ENCODE measurements at regions not wholly inside any gene's neighbourhood (a gene's known extent, or its start where the extent isn't known, plus 50 kb on each side); places are given as distances from the start of the nearest gene placed in this dataset.
"Not testable (repeated sequence)": the region's sequence is repeated elsewhere in the genome, so short reads cannot be mapped to it uniquely, and the experiment has no call there.

- no peak for DNase-seq (ENCODE audit: low read depth in 2 of 2)
Measured at GRCh38 chr5:72588640-72589039, 81.4 kb upstream of the ZNF366 start.

GRCh38 chr5:72587661-72588308 lies 80.6 kb upstream of the ZNF366 start:
- DNase-seq (ENCODE audit: low read depth in 2 of 2): no peak

DNA sequence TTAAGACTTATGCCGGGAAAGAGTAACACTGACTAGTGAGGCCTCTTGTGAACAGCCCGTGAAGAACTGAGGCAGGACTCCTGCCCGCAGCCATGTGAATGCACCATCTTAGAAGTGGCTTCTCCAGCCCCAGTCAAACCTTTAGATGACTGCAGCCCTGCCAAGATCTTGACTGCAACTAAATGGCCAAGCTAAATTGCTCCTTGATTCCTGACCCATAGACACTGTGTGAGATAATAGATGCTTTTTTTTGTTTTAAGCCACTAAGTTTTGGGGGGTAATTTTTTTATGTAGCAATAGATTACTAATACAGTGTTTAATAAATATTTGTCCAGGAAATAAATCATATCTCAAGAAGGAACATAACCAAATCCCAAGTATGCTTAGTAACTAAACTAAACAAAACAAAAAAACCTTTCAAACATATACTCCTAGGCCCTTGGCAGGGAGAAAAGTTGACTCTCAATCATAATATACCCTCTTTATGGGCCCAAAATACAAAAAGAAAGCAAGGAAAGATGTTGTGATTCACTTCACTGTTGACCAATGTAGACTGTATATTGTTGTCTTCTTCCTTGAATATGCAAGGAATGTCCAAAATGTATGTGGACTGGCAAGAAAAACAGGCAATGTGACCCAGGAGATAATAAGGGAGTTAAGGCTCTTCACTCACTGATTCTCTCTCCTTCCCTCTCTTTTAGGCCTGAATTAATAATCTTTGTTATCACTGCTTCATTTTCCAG lies 79.7 kb upstream of the ZNF366 start:
- no peak for DNase-seq (ENCODE audit: low read depth in 2 of 2)

DNA sequence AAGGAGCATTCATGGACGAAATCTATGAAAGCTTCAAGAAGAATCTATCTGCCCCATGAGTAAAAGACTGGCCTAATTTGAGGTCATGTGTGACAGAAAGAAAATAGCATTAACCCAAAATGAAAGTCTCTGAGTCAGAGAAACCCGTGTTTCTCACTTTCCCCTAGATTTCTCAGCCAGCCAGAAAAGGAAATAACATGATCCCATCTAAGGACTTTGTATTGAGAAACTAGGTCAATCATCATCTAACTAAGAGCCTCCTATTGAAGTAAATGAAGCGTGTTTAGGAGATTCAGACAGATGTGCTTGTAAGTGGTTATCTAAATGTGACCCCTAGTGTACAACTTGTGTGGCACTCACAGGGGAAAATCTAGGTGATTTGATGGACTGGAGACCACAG lies 77.3 kb upstream of the ZNF366 start:
- DNase-seq (ENCODE audit: low read depth in 2 of 2): no peak

DNA sequence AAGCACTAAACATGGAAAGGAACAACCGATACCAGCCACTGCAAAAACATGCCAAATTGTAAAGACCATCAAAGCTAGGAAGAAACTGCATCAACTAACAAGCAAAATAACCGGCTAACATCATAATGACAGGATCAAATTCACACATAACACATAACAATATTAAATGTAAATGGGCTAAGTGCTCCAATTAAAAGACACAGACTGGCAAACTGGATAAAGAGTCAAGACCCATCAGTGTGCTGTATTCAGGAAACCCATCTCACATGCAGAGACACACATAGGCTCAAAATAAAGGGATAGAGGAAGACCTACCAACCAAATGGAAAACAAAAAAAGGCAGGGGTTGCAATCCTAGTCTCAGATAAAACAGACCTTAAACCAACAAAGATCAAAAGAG lies 72.1 kb upstream of the ZNF366 start:
- DNase-seq (ENCODE audit: low read depth in 2 of 2): not testable (repeated sequence)

DNA sequence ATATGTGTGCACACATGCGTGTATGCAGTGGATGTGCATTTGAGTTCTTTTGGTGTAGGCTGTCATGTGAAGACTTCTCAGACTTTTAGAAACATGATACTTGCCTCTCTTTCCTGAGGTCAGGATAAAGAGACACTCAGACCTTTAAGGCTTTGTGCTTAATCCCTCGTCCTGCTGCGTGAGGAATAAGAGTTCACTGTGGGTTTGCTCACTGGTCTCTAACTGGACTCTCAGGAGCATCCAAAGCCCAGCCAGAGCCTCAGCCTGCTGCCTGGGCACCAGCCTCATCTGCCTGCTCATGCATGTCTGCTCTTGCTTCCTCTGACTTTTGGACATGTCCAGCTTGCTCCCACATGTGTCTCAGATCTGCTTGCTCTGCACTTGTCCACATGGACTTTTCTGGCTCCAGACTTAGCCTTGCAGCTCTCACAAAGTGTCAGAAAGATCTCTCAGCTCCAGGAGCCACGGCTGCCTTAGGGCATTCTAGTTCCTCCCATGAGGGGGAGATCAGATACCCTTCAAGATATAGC lies 65.1 kb upstream of the ZNF366 start:
- DNase-seq (ENCODE audit: low read depth in 2 of 2): no peak

DNA sequence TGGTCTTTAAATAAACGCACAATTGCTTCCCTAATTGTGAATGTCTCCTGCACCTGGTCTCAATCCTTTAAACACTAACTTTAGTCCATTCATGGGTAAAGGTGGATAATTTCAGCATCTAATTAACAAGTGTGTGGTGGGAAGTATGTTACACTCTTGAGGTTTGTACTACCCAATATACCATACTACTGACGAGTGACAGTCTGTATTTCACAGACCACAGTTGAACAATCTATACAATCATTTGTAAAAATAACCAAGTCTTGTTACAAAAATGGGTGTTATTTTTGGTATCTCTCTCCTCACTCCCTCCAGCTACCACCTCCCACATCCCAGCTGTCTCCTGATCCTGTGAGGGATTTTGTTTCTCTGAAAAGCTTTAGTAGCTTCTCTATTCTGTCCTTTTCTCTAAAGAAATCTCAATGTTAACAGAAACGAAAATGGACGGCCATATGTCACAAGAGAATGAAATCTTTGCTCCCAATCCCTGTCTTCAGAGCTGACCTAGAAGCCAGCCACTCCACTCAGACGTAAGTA lies 62.3 kb upstream of the ZNF366 start:
- no peak for DNase-seq (ENCODE audit: low read depth in 2 of 2)

DNA sequence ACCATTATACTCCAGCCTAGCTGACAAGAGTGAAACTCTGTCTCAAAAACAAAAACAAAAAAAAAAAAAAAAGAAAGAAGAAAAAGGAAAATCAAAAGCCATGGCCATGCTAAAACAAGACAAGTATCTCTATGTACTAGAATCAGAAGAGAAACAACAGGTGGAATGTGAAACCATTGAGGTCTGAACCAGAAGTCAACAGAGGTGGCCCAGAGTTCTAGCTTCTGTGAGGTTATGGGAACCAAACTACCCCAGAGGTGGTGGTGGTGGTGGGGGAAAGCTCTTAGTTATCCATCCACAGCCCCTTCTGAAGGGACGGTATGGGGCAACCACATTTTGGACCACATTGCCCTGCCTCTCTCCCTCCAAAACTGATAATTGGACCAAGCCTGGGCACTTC lies 59.5 kb upstream of the ZNF366 start:
- no peak for DNase-seq (ENCODE audit: low read depth in 2 of 2)

DNA sequence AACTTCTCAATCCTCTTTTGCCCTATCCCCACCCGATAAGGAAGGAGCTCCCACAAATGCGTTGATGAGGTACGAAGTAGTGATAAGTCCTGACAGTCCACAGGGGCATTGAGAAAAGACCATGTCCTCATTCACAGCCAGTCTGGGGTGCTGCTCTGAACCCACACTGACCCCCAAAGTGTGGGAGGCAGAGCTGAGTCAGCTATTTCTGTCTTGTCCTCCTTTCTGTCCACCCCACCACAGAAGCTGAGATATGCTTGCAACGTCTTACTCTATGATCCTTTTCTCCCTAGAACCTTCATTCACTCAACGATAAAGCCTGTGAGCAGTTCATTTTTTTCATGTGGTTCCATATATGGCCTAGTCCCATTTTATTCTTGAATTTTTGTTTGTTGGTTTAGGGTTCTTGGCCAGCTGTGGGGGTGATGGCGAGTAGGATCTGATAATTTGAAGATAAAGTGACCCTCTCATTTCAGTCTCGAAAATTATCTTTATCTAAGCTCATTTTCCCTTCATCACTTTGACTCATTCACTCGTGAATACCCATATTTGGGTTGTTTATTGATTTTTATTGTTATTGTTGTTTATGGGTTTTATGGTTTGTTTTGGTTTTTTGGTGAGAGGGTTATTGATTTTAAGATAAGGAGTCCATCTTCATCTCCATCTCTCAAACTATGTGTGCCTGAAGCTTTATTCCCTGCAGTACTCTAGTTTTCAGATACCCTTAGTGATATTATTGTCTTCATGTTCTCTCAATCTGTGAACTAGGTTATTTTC lies 58.5 kb upstream of the ZNF366 start:
- DNase-seq (ENCODE audit: low read depth in 2 of 2): no peak

DNA sequence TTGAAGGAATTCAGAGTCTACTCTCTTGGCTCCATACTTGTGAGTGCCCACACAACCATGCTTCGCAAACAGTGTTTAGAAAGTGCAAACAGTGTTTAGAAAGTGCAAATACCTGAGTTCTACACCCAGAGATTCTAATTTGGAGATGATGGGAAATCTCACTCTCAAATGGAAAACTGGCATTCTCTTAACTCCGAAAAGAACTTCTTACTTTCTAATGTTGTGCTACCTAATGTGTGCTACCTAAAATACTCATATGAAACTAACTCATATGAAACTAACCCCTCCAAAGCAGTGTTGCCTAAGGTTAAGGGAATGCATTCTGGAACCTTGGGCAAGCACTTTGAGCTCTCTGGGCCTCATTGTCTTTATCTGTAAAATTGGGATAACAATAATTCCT lies 55.5 kb upstream of the ZNF366 start:
- DNase-seq (ENCODE audit: low read depth in 2 of 2): no peak

DNA sequence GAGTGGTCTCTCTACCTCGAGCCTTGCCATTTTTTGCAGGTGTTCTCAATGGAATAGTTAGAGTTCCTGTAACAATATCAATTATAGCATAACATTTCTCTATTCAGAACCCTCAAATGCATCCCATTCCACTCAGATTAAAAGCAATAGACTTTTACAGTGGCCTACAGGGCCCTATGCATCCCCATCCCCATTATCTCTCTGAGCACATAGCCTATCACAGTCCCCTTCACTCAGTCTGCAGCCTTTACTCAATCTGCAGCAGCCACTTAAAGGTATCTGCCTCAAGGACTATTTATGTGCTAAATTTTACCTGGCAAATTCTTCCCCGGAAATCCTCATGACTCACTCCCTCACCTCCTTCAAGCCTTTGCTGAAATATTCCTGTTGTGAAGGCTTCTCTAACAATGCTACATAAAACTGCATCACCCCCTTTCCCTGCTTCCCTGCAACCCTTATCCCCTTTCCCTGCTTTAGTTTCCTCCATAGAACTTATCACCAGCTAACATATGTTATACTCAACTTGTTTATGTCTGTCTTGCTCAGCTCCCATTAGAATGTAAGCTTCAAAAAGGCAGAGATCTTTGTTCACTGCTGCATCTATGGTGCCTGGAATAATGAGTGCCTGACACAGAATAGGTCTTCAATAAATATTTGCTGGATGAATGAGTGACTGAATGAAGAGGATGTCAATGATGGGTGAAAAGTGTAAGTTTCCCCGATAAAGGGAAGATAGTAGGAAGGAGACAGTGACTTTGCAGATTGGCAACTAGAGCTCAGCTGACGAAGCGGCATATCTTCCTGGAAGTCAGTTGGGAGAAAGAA lies 54.1 kb upstream of the ZNF366 start:
- DNase-seq (ENCODE audit: low read depth in 2 of 2): no peak

GRCh38 chr5:72559866-72560766 lies 52.9 kb upstream of the ZNF366 start:
- DNase-seq (ENCODE audit: low read depth in 2 of 2): no peak

DNA sequence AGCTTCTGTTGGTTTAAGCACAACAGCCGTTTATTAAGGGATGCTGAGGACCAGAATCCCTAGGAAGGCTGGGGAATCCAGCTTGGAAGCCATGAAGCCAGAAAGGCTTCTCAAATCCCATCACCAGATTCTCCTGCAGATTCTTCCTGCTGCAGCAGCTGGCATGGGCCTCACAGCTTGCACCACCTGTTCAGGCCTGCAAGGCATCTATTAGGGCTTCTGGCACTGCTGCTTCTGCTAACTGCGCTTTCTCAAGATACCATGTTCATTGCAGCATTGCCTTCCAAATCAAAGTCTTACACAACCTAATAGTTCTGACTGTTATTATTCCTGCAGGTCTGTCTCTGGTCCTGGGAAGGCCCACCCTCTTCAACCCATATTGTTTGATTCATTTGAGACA lies 51.2 kb upstream of the ZNF366 start:
- DNase-seq (ENCODE audit: low read depth in 2 of 2): no peak

- no peak for DNase-seq (ENCODE audit: low read depth in 2 of 2)
Measured at GRCh38 chr5:72558046-72558336, 50.8 kb upstream of the ZNF366 start.

DNA sequence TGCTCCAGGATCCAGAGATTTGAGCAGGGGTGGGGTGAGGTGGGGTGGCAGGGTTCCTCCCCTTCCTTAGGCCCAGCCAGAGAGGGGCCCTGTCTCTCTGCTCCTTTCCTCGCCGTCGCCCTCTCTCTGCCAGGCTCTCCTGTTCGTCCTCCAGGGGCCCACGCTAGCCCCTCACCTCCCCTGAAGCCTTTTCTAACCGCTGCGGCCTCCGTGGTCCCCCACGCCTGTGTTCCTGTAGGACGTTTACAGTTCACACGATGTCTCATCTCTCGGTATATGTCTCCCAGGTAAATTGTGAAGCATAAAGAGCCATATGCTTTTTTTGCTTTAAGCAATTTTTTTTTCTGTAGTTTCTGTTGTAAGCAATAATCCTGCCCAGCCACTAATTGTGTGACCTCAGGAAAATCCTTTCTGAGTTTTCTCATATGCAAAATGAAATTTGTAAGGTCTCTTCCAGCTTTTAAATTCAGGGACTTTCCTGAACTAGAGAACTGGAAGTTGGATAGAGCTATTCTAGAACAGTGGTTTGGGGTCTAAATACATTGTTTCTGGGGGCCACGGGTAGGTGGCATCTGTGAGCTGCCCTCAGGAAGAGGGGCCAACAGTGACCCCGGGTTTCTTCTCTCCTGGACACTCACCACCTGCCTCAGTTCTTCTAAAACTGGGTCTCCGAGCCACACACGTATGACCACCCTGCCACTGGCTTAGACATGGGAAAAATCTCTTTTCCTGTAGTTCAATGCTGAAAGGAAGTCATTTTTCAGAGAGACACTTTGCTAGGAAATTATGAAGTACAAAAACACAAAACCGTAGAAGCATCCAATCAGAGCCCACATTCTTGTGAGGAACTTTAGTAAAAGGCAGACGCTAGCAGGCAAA lies 50.2 kb upstream of the ZNF366 start:
- no peak for DNase-seq (ENCODE audit: low read depth in 2 of 2)
